ENCODE measurements at regions not wholly inside any gene's neighbourhood (a gene's known extent, or its start where the extent isn't known, plus 50 kb on each side); places are given as distances from the start of the nearest gene placed in this dataset.

DNA sequence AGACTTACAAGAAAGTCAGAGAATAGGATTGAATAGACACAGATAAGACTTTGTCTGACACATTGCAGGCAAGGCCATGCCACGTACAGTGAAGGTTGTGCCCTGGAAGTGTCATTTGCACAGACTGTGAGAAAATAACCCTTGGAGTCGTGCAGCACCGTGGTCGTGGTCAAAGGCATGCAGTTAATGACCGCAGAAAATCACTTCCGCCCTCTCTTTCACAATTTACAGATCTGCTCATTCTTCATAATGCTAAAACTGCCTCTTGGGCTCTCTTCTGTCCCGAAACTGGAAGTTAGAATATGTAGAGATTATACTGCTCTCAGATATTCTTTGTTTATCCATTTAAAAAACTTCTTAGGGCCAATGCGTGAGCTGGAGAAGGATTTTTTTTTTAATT is 73.2 kb upstream of the CTXND1 start:
- ATAC-seq (no peak), DNase-seq (no peak)
- no peaks in the 10 kb centered on the region for H3K36me3 ChIP-seq
- no peaks in the 10 kb centered on the region for H3K4me1 ChIP-seq
- 56 to 74% methylated on average over 8 of the region's 8 CpGs for WGBS, 2 donors
- peaks cover 0 to 6% (median 0%) of the 10 kb centered on the region in 7 donors for H3K27me3 ChIP-seq
- TF ChIP-seq, protein P1, sequence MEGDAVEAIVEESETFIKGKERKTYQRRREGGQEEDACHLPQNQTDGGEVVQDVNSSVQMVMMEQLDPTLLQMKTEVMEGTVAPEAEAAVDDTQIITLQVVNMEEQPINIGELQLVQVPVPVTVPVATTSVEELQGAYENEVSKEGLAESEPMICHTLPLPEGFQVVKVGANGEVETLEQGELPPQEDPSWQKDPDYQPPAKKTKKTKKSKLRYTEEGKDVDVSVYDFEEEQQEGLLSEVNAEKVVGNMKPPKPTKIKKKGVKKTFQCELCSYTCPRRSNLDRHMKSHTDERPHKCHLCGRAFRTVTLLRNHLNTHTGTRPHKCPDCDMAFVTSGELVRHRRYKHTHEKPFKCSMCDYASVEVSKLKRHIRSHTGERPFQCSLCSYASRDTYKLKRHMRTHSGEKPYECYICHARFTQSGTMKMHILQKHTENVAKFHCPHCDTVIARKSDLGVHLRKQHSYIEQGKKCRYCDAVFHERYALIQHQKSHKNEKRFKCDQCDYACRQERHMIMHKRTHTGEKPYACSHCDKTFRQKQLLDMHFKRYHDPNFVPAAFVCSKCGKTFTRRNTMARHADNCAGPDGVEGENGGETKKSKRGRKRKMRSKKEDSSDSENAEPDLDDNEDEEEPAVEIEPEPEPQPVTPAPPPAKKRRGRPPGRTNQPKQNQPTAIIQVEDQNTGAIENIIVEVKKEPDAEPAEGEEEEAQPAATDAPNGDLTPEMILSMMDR (IDR thresholded peaks at IDR 0.05): no peak
- no peak overlapping the region for H3K27ac ChIP-seq
- intact Hi-C loops (cut with DNase I): no loop called here
- peaks cover 0 to 15% (median 0%) of the 10 kb centered on the region in 11 donors for H3K9me3 ChIP-seq
- H3K4me3 ChIP-seq: no peak overlapping the region

DNA sequence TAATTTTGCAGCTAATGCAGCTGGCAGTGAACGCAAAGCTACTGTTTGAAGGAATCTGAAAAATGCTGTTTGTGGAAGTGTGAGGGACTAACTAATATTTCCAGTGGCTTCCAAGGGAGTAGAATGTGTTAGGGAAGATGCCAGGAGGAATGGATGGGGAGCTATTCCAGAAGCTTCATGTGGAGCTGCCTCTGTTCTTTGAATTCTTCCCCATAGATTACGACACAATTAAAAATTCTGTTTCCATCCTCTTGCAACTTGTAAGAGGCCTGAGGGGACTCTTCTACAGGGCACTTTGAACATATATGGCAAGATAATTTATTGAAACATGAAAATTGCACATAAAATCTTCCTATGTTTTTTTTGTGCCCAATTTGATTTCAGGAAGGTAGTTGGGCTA is 74.3 kb upstream of the CTXND1 start:
- no peaks in the 10 kb centered on the region for H3K4me1 ChIP-seq
- intact Hi-C loops (cut with DNase I): no loop called here
- TF ChIP-seq, protein P1 (IDR thresholded peaks at IDR 0.05): no peak
- WGBS, 2 donors: 83 to 94% methylated on average over 2 of the region's 2 CpGs
- no peak for ATAC-seq
- DNase-seq: no peak
- peaks cover 0 to 6% (median 0%) of the 10 kb centered on the region in 7 donors for H3K27me3 ChIP-seq
- no peak overlapping the region for H3K27ac ChIP-seq
- peaks cover 0 to 15% (median 0%) of the 10 kb centered on the region in 11 donors for H3K9me3 ChIP-seq
- H3K36me3 ChIP-seq: no peaks in the 10 kb centered on the region
- no peak overlapping the region for H3K4me3 ChIP-seq

DNA sequence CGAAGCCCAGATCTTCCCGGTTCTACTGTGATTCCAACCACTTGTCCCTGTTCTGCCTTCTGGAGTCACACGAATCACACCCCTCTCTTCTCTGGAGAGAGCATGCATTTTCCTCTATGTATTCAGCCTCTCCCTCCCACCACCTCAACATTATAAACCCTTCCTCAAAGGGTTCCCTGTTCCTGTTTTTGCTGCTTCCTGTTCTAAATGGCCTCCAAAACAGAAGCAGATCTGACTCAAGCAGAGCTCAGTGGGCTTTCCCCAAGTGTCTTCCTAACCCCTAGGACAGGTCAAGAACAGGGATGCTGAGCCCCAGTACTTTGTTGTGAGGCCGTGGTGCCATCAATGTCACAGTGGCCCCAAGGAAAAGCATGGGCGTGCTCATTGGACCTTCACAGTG is 75.7 kb upstream of the ARNT2 start:
- WGBS, 2 donors: 80 to 84% methylated on average over 5 of the region's 5 CpGs
- no peak for ATAC-seq

DNA sequence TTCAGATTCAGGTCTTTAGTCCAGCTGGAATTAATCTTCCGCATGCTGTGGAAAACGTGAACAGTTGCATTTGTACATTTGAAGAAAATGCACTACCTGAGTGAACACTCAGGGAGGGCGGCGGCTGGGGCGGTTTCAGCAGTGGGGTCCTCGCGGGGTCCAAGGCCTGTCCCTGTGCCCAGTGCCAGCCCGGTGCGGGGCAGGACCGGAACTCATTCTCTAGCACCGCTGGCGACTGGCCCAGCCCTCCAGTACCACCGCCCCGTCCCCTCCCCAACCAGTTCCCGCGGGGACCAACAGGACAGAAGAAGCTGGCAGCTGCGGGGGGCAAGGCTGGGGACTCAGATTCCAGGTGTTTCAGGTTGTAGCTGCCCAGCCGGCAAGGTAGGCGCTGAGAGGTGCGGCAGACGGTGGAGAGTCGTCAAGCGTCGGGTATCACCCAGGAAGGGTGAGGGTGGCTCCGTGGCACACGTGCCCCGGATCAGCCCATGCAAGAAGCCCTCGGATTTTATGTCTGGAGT is 72.2 kb upstream of the ARNT2 start:
- peaks cover 0 to 16% (median 0%) of the 10 kb centered on the region in 7 donors for H3K27me3 ChIP-seq
- no peak for DNase-seq
- no peaks in the 10 kb centered on the region for H3K4me1 ChIP-seq
- peaks cover 0 to 5% (median 0%) of the 10 kb centered on the region in 11 donors for H3K9me3 ChIP-seq
- H3K27ac ChIP-seq: no peak overlapping the region
- ATAC-seq: no peak
- intact Hi-C loops (cut with DNase I): no loop called here
- H3K36me3 ChIP-seq: no peaks in the 10 kb centered on the region
- 90 to 93% methylated on average over 28 of the region's 28 CpGs for WGBS, 2 donors
- H3K4me3 ChIP-seq: no peak overlapping the region
- TF ChIP-seq, protein P1 (IDR thresholded peaks at IDR 0.05): no peak

More for the DNA sequence above, 75.7 kb upstream of the ARNT2 start:
- Histone ChIP-seq H3K27me3 (peaks cover 0 to 4% (median 0%) of the 10 kb centered on the region in 7 donors), H3K27ac (no peak overlapping the region), H3K4me3 (no peak overlapping the region), H3K9me3 (peaks cover 0 to 6% (median 0%) of the 10 kb centered on the region in 11 donors), H3K4me1 (no peaks in the 10 kb centered on the region), H3K36me3 (no peaks in the 10 kb centered on the region)
- intact Hi-C loops (cut with DNase I): no loop called here
- DNase-seq: no peak
- TF ChIP-seq, protein P1 (IDR thresholded peaks at IDR 0.05): no peak

Data from heart right ventricle (tissue), 16 donors.